ENCODE measurements at regions not wholly inside any gene's neighbourhood (a gene's known extent, or its start where the extent isn't known, plus 50 kb on each side); places are given as distances from the start of the nearest gene placed in this dataset.

DNA sequence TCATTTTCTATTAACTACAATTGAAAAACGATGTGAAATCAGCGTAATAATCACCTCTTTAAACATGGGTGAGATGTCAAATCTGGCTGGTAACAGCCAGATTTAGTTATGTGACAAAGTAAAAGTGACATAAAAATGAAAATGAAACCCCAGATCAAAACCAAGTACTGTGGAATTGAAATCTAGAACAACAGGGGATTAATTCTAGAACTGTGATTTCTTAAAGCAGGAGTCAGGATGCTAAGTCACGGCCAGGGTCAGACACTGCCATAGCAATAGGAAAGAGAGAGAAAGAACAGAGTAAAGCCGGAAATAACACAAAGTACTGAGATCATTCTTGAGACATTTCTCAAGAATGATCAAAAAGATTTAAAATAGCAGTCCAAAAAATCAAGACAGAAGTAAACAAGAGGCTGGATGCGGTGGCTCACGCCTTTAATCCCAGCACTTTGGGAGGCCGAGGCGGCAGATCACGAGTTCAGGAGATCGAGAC, 1183.7 kb upstream of the NXPH2 start:
- TF ChIP-seq EZH2 (IDR thresholded peaks at IDR 0.05; ENCODE audit: borderline replicate concordance, insufficient read depth, low read length, poor library complexity, severe bottlenecking) (no peak), POLR2AphosphoS5 (IDR thresholded peaks at IDR 0.05) (no peak)
- TF ChIP-seq, protein P1, sequence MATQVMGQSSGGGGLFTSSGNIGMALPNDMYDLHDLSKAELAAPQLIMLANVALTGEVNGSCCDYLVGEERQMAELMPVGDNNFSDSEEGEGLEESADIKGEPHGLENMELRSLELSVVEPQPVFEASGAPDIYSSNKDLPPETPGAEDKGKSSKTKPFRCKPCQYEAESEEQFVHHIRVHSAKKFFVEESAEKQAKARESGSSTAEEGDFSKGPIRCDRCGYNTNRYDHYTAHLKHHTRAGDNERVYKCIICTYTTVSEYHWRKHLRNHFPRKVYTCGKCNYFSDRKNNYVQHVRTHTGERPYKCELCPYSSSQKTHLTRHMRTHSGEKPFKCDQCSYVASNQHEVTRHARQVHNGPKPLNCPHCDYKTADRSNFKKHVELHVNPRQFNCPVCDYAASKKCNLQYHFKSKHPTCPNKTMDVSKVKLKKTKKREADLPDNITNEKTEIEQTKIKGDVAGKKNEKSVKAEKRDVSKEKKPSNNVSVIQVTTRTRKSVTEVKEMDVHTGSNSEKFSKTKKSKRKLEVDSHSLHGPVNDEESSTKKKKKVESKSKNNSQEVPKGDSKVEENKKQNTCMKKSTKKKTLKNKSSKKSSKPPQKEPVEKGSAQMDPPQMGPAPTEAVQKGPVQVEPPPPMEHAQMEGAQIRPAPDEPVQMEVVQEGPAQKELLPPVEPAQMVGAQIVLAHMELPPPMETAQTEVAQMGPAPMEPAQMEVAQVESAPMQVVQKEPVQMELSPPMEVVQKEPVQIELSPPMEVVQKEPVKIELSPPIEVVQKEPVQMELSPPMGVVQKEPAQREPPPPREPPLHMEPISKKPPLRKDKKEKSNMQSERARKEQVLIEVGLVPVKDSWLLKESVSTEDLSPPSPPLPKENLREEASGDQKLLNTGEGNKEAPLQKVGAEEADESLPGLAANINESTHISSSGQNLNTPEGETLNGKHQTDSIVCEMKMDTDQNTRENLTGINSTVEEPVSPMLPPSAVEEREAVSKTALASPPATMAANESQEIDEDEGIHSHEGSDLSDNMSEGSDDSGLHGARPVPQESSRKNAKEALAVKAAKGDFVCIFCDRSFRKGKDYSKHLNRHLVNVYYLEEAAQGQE (IDR thresholded peaks at IDR 0.05; ENCODE audit: borderline replicate concordance): no peak
- TF ChIP-seq, protein P2, sequence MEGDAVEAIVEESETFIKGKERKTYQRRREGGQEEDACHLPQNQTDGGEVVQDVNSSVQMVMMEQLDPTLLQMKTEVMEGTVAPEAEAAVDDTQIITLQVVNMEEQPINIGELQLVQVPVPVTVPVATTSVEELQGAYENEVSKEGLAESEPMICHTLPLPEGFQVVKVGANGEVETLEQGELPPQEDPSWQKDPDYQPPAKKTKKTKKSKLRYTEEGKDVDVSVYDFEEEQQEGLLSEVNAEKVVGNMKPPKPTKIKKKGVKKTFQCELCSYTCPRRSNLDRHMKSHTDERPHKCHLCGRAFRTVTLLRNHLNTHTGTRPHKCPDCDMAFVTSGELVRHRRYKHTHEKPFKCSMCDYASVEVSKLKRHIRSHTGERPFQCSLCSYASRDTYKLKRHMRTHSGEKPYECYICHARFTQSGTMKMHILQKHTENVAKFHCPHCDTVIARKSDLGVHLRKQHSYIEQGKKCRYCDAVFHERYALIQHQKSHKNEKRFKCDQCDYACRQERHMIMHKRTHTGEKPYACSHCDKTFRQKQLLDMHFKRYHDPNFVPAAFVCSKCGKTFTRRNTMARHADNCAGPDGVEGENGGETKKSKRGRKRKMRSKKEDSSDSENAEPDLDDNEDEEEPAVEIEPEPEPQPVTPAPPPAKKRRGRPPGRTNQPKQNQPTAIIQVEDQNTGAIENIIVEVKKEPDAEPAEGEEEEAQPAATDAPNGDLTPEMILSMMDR (IDR thresholded peaks at IDR 0.05; ENCODE audit: poor library complexity, severe bottlenecking): no peak
